Forelimb muscle (tissue), 1 donor: ENCODE measurements at regions not wholly inside any gene's neighbourhood (a gene's known extent, or its start where the extent isn't known, plus 50 kb on each side); places are given as distances from the start of the nearest gene placed in this dataset.

Source experiments
- DNase-seq: peaks from one replicate; pipeline ENCODE4 v3.0.0-alpha.2; 2013; ENCODE audit warnings: low read depth

DNA sequence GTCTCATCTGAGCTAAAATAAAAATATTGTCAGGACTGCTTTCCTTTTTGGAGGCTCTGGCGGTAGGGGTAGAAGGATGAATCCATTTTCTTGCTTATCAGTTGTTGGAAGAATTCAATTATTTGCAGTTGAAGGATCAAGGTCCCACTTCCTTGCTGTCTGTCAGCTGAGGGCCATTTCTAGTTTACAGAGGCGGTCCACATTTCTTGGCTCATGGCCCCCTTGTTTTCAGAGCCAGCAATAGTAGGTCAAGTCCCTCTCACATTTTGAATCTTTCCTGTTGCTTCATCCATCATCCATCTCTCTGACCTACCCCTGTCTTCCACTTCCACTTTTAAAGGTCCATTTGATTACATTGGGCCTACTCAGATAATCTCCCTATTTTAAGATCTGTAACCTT is 1099.3 kb upstream of the DIAPH2 start:
- DNase-seq, result no peak

DNA sequence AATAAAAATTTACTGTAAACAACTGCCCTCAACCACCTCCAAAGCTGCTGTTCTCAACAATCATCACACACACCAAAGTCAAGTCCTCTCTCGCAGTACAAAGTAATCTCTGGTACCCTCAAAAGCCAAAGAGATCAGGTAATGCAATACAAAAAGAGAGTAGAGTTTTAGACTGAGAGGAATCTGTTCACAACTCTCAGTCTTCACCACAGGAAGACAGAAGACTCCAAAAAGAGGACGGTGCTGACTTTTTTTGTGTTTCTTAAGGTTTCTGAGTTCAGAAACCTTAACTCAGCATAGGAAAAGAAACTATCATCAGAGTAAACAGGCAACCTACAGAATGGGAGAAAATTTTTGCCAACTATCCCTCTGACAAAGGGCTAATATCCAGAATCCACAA is 1072.3 kb upstream of the DIAPH2 start:
- DNase-seq, result no peak

DNA sequence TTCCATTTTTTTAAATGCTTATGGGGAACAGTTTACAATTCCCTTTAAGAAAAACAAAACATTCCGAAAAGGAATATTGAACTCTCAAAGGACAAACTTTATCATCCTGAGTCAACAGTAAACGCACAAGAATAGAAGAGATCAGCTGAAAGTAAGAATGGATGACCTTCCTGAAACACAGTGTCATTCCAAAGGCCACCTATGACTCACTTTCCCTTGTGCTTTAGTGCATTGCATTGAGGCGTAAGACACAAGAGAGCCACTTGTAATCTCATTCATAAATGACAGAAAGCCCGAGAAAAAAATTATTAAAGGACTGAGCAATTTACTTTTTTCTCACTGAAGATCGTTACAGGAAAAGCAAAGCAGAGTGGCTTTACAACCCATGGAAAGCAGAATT is 1062.4 kb upstream of the DIAPH2 start:
- DNase-seq, result no peak

DNA sequence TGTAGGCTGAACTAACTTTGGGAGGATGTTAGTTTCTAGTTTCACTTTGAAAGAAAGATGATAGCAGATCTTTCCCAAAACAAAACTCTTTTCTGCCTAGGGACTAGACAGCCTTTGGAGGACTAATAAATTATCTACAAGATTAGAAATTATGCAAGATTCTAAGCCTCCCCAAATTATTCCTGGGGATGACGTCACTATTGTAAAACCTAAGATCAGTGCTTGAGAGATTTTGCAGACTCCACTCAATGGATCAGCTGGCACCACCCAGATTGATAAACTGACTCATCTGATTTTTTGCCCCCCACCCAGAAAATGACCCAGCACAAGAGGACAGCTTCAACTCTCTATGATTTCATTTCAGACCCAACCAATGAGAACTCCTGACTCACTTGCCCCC is 1057.9 kb upstream of the DIAPH2 start:
- no peak for DNase-seq

DNA sequence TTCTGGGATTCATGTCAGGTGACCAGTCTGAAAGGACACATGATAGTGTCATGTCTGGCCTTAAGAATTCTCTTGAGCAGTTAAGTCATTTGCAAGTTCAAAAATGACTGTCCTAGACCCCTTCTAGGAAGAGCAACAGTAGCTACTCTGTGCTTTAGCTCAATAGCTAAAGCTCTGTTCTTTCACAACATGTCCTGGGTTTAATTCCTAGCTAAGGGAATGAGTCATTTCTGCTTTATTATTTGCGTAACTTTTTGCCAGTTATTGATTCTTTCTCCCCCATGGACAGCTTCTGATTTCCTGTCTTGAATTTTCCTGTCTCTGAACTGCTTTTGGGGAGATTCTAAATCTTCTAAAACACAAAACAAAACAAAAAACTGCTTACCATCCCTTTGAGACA is 1055.8 kb upstream of the DIAPH2 start:
- no peak for DNase-seq

DNA sequence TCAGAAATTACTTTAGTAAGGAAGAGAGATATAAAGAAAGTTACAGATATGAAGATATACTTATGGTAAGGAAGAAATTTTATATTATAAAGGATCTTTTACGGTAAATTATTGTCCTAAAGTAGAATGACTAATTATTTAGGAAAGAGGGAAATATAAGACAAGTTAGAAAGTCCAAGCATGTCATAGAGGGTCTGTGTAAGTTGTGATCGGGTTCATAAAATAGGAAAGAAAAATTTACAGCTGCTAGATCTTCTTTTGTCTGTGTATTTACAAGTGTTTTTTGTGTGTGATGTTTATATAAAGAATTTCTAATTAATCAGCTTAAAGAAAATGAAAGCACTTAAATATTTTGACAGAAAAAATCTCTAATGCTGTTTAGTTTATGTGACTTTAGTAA is 1054.9 kb upstream of the DIAPH2 start:
- no peak for DNase-seq

DNA sequence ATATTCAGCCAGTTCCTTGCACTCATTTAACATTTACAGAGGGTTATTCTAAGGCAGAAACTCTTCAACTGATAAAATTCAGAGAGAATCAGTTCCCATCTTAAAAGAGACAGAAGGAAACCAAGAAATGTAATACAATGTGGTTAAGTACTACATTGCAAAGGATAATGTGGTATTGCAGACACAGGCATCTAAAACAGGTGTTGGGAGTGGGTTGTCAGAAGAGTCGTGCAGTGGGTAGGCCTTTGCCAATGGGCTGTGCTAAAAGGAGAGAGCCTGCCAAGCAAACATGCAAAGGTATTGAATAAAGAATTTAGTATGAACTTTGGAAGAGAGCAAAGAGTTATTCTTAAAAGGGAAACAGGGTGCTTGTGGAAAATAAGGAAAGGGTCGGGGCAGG is 1044.4 kb upstream of the DIAPH2 start:
- no peak for DNase-seq

DNA sequence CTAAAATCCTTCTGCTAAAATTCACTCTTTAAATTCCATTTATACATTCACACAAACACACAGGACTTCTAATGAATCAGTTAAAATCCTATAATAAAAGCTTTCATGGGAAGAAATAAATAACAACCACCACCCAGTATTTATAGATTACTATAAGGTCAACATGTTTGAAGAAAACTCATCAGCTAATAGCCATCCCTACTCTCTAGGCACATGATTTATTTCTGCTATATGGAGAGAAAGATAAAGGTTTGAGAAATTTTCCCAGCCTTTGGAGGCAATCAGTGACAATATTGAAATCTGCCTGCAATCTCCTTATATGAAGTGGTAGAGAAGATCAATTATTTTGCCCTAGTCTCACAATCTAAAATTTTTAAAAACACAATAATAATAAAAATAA is 1038.9 kb upstream of the DIAPH2 start:
- no peak for DNase-seq

DNA sequence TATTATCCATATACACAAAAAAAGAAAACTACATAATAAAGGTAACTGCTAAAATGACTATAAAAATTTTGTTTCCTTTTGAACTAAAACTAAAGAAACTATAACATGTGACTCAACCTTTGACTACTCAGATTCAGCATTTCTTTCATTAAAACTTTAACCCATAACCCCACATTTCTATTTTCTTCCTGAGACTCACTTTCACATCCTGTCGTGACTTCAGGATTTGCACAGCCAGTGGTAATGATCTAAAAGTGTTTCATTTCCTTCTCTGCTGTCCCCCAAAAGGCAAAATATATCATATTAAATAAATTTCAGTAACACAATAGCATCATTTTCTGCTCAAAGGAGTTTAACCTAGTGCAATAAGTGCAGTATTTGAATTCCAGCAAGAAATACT is 1022.4 kb upstream of the DIAPH2 start:
- DNase-seq, result no peak

DNA sequence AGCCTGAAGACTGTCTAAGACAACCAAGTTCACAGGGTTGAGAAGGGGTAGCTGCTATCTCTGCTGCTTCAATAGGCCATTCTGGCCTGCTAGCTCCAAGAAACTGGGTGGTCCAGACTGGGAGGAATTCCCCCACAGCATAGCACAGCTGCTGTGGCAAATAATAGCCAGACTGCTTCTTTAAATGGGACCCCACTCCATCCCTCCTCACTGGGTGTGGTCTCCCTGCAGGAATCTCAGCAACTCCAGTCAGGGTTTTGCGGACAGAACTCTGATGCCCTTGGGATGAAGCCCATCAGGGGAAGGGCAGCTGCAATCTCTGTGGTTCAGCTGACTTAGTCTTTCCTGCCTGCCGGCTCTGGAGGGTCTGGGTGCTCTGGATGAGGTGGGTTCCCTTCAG is 1018.6 kb upstream of the DIAPH2 start:
- DNase-seq, result no peak

DNA sequence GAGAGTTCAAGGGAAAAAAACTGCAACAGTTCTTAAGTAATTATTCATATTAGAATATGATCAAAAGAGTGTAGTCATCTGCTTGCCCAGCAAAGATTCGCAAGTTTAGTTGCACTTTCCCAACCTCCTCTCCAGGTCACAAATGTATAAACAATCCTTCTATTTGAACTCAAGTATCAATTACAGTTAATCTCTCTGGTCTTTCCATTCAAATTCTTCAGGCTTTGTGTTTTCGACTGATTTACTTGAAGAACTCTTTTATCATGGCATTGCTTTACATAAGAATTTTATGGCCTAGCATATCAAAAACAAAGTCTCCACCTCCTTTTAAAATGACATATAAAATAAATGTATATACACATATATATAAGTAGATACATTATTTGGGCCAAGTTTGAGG is 1009.6 kb upstream of the DIAPH2 start:
- no peak for DNase-seq

DNA sequence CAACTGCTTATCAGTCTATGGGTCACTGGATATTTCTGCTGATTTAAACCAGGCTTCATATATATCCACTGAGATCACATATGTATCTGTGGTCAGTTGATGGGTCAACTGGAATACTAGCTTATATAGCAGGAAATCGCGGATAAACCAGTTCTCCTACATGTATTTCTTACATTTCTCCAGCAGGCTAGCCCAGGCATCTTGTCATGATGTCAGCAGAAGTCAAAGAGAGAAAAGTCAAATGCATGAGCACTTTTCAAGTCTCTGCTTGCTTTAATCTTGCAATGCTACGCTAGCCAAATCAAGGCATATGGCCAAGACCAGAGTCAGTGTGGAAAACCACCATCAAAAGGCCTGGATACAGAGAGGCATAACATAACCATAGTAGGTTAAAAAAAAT is 1008.8 kb upstream of the DIAPH2 start:
- DNase-seq, result no peak

DNA sequence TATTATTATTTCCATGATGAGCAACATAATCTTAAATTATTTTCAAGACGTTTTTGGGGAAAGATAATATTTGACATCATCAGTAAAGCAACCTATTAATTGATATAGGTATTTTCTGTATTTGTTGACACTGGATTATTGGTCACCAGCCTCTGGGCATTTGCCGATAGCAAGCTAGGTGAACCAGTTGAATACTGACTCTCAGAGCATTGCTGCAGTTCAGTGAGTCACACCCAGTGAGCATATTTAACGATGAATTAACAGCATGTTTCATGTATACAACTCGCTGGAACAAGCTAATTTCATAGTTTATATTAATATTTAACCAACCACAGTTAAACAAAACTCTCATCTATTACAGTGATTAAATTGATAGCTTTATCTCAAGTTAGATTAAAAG is 1006.0 kb upstream of the DIAPH2 start:
- no peak for DNase-seq

DNA sequence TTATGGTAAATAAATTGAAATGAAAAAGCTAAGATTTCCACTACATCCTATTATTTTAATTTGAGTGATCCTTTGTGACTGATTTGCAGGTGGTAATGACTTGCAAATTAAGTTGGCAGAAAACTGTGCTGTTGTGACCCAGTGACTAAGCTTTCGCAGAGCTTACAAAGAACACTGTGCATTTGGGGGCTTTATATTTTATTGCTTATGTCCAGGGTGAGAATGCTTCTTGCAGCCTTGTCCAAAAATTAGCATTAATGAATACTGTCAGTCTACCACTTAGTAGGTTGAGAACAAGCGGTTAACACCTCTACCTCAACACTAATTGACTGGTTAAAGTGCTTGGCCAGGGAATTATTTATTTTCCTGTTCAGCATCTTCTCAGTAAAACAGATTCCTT is 991.3 kb upstream of the DIAPH2 start:
- no peak for DNase-seq

DNA sequence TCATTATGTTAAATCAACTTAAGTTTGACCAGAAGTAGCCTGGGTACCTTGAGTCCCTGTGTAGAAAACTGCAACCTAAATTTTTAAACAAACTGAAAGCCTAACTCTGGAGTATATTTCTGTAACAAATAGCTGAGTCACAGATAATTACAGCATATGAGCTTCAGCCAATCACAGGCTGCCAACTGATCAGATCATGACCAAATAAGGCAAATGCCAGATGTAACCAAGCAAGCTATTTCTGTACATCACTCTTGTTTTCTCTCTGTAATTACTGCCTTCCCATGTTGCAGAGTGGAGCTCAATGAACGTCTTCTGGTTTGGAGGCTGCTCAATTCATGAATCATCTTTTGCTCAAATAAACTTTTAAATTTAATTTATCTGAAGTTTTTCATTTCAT is 980.9 kb upstream of the DIAPH2 start:
- DNase-seq, result no peak

DNA sequence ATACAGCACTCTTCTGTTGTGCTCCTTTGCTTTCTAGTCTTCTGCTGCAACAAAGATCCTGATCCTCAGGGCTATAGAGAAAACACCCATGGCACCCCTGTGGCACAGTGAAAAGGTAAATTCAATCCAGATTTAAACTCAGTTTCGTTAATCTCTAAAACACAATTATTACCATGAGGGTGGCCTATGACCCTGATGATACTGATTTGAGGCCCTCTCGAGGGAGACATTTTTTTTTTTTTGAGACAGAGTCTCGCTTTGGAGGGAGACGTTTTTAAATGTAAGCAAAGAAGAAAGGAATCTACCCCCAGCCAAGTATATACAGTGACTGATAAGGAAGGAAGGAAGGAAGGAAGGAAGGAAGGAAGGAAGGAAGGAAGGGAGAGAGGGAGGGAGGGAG is 967.8 kb upstream of the DIAPH2 start:
- DNase-seq, result no peak

DNA sequence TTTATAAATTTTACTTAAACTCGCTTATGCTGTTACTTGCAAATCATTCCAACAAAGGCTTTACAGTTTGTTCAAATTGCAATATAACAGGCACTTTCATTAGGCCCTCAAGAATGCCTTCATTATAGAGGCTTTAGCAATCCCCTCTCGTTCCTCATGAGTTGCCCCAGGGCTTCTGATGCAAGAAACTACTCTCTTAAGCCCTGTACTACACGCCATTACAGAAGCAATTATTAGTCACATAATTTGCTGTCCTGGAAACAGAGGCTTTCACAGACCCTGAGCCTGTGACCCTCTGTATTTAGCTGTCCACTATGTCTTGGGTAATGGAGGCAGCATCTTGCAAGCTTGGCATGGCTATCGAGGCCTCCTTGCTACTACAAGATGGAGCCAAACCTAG is 965.9 kb upstream of the DIAPH2 start:
- DNase-seq, result no peak

DNA sequence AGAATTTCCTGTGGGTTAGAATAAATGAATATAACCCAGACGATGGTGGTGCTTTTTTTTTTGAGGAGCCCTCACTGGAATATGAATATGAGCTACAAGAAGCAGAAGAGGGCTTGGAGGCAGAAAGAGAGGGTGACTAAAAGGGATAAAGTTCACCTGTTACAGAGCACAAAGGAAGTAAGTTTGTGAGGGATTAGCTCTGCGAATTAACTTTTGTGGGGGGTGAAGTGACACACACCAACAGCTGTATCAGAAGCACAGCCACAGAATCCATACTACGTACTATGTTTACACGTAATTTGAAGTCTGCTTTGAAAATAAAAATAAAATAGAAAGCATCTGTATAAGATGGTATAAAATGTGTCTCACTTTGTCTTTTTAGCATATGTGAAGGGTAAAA is 963.6 kb upstream of the DIAPH2 start:
- DNase-seq, result no peak

DNA sequence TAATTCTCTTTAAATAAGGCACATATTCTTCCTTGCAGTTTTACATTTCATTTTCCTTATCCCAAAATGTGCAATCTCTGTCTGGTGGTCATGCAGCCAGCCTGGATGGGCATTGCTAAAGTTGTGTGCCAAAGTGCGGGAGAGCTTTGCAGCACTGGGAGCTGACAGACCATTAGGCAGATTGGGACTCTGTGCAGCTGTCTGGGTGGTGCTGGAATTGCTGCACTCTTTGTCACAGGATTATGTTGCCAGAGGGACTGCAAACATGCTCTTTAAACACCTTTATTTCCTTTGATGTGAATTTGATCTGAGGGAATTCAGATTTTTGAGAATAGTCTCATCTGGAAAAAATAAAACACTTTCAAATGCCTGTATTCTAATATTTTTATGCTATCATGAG is 956.2 kb upstream of the DIAPH2 start:
- no peak for DNase-seq

DNA sequence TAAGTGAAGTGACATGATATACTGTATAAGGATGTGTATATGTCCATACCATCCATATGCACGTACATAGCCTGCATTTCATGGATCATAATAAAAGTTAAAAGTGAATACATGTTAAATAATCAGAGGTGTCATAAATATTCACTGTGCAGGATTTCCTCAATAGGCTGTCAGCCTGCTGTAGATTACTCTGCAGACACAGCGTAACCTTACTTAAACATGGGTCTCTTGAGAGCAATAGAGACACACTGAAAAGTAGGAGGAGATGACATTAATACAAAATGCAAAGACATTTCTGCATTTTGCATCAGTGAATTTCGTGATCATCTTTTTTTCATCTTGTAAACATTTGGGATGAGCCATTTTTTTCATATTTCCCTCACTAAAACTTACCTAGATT is 955.2 kb upstream of the DIAPH2 start:
- no peak for DNase-seq

DNA sequence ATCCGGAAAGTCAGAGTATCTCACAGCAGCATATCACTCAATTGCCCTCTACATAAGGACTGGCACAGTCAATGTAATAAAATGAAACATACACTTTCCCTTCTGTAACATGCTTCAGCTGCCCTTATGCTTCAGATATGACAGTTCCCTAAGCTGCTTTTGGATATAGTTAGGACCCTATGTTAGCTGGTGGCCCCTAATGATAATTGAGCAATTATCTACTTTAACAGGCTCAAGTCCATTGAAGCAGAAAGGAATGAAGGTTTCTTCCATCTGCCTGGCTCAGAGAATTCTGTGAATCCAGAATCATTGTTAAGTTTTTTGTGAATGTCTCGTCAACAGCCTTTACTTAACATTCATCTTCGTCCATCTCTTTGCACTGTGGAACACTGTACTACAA is 951.2 kb upstream of the DIAPH2 start:
- no peak for DNase-seq

DNA sequence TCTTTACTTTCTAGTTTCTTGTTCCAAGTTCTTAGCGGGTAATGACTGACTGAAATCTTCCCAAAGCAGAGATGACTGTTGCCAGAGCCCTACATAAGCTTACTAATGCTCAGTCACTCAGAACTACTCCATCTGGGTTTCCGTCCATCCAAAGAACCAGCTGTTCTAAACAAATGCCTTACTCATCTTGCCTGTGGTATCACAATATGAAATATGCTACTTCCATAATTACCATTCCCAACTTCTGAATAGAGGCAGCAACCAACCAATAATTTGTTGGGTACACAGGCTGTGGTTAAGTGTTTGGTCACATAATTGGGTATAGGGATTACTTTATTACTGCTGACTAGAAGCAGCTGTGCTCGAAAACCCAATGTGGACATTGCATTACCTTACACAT is 930.2 kb upstream of the DIAPH2 start:
- no peak for DNase-seq

DNA sequence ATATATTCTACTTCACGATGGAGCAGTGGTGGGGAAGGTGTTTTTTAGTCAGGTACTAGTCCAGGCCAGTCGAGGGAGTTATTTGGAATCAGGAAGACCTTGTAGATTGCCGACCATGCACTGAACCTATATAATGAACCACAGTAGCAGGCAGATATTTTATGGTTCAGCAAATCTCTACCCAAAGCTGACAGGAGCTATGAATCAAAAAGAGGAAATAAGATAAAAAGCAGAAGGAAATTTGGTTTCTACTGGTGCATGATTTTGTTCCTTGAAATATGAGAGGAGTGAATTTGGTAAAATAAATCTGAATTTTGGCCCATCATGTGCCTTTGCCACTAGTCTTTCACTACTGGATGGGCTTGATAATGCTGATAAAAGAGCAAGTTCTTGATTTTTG is 924.3 kb upstream of the DIAPH2 start:
- DNase-seq, result no peak

DNA sequence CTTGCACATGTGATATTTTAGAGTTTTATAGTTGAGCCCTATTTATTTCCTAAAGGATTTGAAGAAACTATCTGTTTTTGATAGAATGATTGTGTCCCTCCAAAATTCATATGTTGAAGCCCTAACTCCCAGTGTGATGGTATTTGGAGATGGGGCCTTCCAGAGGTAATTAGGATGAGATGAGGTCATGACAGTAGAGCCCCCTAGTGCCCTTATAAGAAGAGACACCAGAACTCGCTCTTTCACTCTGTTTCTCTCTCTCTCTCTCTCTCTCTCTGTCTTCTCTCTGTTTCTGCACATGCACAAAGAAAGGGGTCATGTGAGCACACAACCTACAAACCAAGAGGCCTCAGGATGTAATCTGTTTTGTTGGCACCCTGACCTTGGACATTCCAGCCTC is 921.9 kb upstream of the DIAPH2 start:
- no peak for DNase-seq

DNA sequence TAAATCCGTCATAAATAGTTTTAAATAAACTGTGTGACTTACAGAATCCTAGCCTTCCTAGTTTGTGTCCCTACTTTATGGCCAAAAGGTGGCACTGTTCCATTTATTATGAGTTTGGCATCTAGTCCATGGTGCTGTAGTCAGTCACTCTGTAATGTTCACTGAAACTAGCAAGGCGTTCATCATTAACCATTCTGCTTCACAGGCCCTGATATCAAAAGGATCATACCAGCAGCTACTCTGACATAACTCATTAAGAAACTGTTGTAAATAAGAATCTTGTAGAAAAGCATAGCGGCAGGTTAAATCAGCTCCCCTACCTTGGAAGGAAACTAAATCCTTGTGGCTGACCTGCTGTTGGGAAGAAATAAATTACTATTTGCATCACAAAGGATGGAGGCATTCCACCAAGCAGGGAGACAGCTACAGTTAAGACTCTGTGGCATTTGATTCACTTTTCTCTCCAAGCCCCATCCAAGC is 919.6 kb upstream of the DIAPH2 start:
- peak; percentile 50 for DNase-seq
